Muscle of leg (tissue), 3 donors: ENCODE measurements at regions not wholly inside any gene's neighbourhood (a gene's known extent, or its start where the extent isn't known, plus 50 kb on each side); places are given as distances from the start of the nearest gene placed in this dataset.

Experiments used
- DNase-seq: peaks from one replicate; pipeline ENCODE4 v3.0.0; 2013
- H3K27ac ChIP-seq: one replicate; pipeline ENCODE4 v1.5.1; 2013; ENCODE audit warnings: mild to moderate bottlenecking, low read length, control low read depth
- H3K27me3 ChIP-seq: one replicate; pipeline ENCODE4 v1.6.1; 2013; ENCODE audit warnings: low read length; ENCODE audit not compliant: control insufficient read depth, insufficient read depth
- H3K36me3 ChIP-seq: one replicate; pipeline ENCODE4 v1.6.1; 2013; ENCODE audit warnings: low read length; ENCODE audit not compliant: control insufficient read depth, insufficient read depth
- H3K4me1 ChIP-seq: one replicate; pipeline ENCODE4 v1.6.1; 2013; ENCODE audit warnings: low read length; ENCODE audit not compliant: control insufficient read depth, insufficient read depth
- H3K4me3 ChIP-seq: one replicate; pipeline ENCODE4 v1.5.1; 2013; ENCODE audit warnings: low read length, control low read depth
- H3K9me3 ChIP-seq: replicated peaks from 2 replicates; pipeline ENCODE4 v1.6.1; 2013; ENCODE audit warnings: low read depth, low read length; ENCODE audit not compliant: control insufficient read depth
- WGBS: methylation state at CpG from one replicate; pipeline ENCODE4 v1.1.5; 2013; ENCODE audit warnings: missing lambda C conversion rate; ENCODE audit not compliant: insufficient coverage; 5-methylcytosine and 5-hydroxymethylcytosine counted together

DNA sequence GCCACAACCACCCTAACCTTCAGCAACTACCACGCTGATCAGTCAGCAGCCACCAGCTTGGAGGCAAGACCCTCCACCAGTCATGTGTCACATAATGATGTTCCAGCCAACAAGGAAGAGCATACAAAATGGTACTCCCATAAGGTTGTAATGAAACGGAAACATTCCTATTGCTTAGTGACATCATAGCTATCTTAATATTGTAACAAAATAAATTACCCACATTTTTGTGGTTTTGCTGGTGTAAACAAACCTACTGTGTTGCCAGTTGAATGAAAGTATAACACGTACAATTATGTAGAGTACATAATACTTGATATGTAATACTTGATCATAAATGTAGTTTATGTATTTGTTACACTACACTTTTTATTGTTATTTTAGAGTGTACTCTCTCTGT, 1363.2 kb upstream of the ADGRL4 start:
- DNase-seq, result no peak
- no peaks in the 10 kb centered on the region for H3K27me3 ChIP-seq
- H3K36me3 ChIP-seq, result no peaks in the 10 kb centered on the region
- H3K27ac ChIP-seq, result no peak overlapping the region
- no peak overlapping the region for H3K4me3 ChIP-seq
- H3K4me1 ChIP-seq, result no peaks in the 10 kb centered on the region
- no peaks in the 10 kb centered on the region for H3K9me3 ChIP-seq
- WGBS, result 83% methylated on average over 1 of the region's 3 CpGs

DNA sequence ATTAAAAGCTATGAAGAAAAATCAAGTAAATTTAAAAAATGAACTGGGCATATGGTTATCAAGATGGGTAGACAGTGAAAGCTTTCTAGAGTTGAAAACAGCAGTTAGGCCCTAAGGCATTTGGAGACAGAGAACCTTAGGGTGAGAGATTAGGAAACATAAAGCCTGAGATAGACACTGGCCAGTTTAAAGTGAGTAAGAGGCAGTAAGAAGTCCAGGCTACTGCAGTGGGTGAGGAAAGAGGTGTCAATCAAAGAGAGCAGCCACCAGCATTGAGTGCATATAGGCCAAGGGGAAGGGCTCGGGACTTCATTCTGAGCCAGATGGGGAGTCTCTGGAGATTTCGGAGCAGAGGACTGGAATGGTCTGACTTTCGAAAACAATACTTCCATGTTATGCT, 1360.5 kb upstream of the ADGRL4 start:
- Histone ChIP-seq H3K36me3 (no peaks in the 10 kb centered on the region), H3K4me1 (no peaks in the 10 kb centered on the region), H3K9me3 (no peaks in the 10 kb centered on the region), H3K27ac (no peak overlapping the region), H3K27me3 (no peaks in the 10 kb centered on the region), H3K4me3 (no peak overlapping the region)
- no peak for DNase-seq
- WGBS, result 83% methylated on average over 1 of the region's 3 CpGs

DNA sequence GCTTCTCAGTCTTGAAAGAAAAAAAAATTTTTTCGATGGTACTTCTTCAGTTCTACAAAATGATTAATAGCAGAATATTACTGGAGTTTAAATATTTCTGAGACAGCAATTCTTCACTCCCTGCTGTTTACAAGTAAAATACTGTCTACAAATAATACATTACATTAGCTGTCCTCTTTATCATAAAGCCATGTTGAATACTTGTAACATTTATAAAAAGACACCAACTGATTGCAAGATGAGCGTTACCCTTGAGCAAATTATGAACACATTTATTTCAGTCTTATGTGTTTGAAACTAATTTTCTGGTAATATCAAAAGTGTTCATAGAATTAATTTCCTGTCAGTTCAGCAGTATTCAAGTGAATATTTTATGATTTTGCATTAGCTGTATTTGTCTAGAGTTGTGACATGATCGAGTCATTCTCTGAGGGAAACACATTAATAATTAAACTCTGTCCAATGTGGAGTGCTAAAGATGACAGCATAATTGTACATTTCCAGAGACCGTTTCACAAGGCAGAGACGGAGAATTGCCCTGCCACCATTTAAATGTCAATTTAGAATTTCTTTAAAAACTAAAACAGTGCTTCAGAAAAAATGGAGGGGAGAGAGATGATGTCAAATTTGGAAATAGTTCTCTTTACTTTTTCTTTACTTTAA, 1359.0 kb upstream of the ADGRL4 start:
- no CpG with 5 or more reads among the region's 5 CpGs for WGBS
- no peak for DNase-seq
- no peaks in the 10 kb centered on the region for H3K36me3 ChIP-seq

DNA sequence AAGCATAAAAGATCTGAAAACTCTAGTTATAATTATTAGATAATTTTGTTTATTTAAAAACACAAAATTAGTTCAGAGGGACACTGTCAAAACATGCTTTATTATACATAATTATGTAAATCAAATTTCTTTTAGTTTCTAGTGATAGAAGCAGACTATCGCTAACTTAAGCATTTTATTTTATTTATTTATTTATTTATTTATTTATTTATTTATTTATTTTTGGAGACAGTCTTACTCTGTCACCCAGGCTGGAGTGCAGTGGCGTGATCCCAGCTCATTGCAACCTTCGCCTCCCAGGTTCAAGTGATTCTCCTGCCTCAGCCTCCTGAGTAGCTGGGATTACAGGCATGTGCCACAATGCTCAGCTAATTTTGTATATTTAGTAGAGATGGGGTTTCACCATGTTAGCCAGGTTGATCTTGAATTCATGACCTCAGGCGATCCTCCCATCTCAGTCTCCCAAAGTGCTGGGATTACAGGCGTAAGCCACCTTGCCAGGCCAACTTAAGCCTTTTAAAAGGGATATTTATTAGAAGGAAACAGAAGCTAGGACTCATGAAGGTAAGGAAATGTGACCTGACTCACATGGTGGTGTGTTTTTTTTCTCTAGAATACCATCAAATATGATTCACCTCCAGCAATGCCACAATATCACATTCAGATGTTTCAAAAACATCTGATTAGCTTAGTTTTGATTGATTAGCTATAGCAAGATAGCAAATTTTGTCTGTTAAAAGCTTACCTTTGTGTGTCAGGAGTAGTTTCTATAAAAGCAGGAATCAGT, 1357.4 kb upstream of the ADGRL4 start:
- whole genome bisulfite sequencing, result 100% methylated on average over 1 of the region's 5 CpGs
- Histone ChIP-seq H3K27me3 (no peaks in the 10 kb centered on the region), H3K9me3 (no peaks in the 10 kb centered on the region)

More for the DNA sequence above, 1359.0 kb upstream of the ADGRL4 start:
- Histone ChIP-seq H3K9me3 (no peaks in the 10 kb centered on the region), H3K27ac (no peak overlapping the region), H3K27me3 (no peaks in the 10 kb centered on the region), H3K4me3 (no peak overlapping the region), H3K4me1 (no peaks in the 10 kb centered on the region)

DNA sequence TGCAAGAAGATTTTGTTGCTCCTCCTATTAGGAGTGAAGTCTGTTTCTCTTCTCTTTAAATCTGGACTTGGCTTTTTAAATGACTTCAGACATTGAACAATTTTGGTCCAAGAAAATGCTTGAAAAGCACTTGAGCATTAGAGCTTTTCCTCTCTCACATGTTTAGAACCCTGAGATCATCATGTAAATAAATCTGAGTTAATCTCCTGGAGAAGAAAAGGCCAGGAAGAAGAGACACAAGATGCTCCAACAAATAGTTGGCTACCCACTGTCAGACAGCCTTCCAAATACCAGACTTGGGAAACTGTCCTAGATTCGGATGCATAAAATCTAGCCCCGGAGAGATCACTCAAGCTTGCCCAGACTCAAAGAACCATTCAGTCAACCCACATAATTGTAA, 1353.1 kb upstream of the ADGRL4 start:
- Histone ChIP-seq H3K9me3 (no peaks in the 10 kb centered on the region), H3K36me3 (no peaks in the 10 kb centered on the region), H3K4me1 (no peaks in the 10 kb centered on the region), H3K4me3 (no peak overlapping the region), H3K27me3 (no peaks in the 10 kb centered on the region), H3K27ac (no peak overlapping the region)
- DNase-seq, result peak; percentile 54
- no CpG with 5 or more reads among the region's 2 CpGs for WGBS

More for the DNA sequence above, 1357.4 kb upstream of the ADGRL4 start:
- H3K4me3 ChIP-seq, result no peak overlapping the region
- no peaks in the 10 kb centered on the region for H3K36me3 ChIP-seq
- no peak for DNase-seq
- H3K27ac ChIP-seq, result no peak overlapping the region
- no peaks in the 10 kb centered on the region for H3K4me1 ChIP-seq

DNA sequence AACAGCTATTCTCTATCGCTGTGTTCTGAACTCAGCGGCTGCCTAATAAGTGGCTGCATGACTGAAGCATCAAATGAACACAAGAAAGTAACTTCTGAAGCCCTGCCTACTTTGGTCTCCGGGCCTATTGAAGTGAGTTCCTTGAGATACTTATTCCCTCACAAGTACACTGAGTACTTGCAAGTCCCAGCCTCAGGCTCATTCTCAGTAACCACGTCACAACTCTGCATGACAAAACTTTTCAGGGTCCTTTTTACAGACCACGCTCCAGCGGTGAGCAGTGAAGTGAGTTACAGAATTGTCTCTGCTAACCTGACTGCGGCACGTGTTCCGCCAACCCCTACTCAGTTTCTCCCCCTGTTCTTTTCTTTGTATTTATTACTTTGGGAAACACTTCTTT, 1342.7 kb upstream of the ADGRL4 start:
- no peak overlapping the region for H3K27ac ChIP-seq
- H3K4me1 ChIP-seq, result no peaks in the 10 kb centered on the region
- DNase-seq, result no peak
- WGBS, result 83% methylated on average over 4 of the region's 9 CpGs
- no peaks in the 10 kb centered on the region for H3K9me3 ChIP-seq
- H3K36me3 ChIP-seq, result no peaks in the 10 kb centered on the region
- no peaks in the 10 kb centered on the region for H3K27me3 ChIP-seq
- H3K4me3 ChIP-seq, result no peak overlapping the region

DNA sequence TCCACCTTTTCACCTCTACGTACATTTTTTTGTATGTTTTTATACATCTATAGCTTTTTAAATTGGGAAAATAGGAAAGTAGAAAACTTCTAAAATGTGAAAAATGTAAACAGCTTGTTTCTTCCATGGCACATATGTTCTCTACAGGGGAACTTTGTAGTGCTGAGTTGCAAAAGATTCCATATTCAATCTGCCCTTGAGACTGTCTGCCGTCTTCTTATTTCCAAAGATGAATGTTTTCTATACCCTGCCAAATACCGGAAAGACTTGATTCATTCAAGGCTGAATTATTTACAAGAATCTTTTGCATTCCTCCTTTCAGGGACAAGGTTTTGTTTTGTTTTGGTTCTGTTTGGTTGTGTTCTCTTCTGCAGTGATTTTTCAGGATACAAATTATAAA, 1334.5 kb upstream of the ADGRL4 start:
- Histone ChIP-seq H3K9me3 (no peaks in the 10 kb centered on the region), H3K27ac (no peak overlapping the region), H3K36me3 (no peaks in the 10 kb centered on the region), H3K4me3 (no peak overlapping the region), H3K4me1 (no peaks in the 10 kb centered on the region), H3K27me3 (no peaks in the 10 kb centered on the region)
- no CpG with 5 or more reads among the region's 3 CpGs for WGBS
- peak; percentile 36 for DNase-seq

DNA sequence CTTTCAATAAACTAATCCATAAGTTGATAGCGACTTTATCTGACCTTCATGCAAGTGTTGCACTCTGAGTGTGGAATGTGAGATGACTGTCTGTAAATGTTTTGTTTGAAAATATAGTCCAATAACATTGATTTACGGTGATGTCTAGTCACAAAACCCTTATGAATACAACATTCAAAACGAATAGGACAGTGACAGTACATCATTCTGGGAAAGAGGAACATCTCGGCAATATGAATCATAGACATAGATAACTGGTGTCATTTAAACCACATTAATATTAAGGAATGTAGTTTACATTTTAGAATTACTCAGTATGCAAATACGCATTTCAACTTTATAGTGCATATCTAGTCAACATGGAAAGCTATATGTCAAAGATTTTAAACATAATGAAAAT, 1311.6 kb upstream of the ADGRL4 start:
- no CpG with 5 or more reads among the region's 5 CpGs for WGBS
- Histone ChIP-seq H3K36me3 (no peaks in the 10 kb centered on the region), H3K27ac (no peak overlapping the region)

DNA sequence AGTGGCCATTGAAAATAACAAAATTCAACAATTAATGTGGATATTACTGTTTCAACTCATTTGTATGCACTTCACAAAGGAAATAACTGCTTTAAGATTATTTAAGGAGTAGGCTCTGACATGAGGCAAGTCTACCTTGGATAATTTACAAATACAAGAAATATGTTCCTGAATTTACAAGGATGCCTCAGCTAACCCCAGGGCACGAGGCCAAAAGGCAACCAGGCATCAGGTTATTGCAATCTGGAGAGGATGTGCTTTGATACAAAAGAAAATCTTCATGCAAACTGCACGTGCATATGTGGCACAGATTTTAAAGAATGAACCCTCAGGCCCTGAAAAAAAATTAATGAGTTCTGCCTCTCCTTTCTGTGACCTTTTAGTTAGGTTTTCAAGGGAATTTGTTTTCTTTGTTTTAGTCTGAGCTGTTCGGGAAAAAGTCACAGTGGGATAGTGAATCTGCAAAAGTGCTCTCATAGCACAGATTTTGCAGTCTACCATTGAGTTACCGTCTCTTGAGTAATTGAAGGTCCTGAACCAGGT, 1304.2 kb upstream of the ADGRL4 start:
- H3K27me3 ChIP-seq, result no peaks in the 10 kb centered on the region
- no peaks in the 10 kb centered on the region for H3K9me3 ChIP-seq
- H3K4me3 ChIP-seq, result no peak overlapping the region
- DNase-seq, result no peak
- H3K27ac ChIP-seq, result no peak overlapping the region
- no peaks in the 10 kb centered on the region for H3K4me1 ChIP-seq
- H3K36me3 ChIP-seq, result no peaks in the 10 kb centered on the region
- WGBS, result 29% methylated on average over 1 of the region's 4 CpGs

More for the DNA sequence above, 1311.6 kb upstream of the ADGRL4 start:
- Histone ChIP-seq H3K4me3 (no peak overlapping the region), H3K27me3 (no peaks in the 10 kb centered on the region), H3K9me3 (no peaks in the 10 kb centered on the region), H3K4me1 (no peaks in the 10 kb centered on the region)
- DNase-seq, result no peak

DNA sequence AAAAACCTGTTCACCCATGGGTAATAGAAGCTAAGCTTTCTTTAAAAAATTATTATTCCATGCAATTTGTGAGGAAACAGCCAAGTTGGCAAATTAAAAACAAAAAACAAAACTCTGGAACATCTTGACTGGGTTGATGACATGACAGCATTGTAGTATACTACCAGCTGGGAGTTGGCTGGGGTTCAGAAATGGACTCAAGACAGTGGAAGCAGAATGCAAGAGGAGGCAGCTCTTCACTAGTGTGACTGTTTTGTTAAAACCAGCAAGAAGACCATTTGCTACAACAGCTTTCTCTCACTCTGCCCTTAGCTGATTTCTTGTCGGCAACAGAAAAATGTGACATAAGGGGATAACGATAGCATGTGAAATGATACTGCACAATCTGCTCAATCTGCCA, 1298.9 kb upstream of the ADGRL4 start:
- DNase-seq, result no peak
- no peaks in the 10 kb centered on the region for H3K4me1 ChIP-seq

More for the DNA sequence above, 1298.9 kb upstream of the ADGRL4 start:
- WGBS, result 93% methylated on average over 2 of the region's 2 CpGs
- no peaks in the 10 kb centered on the region for H3K27me3 ChIP-seq
- H3K27ac ChIP-seq, result no peak overlapping the region
- no peak overlapping the region for H3K4me3 ChIP-seq
- H3K36me3 ChIP-seq, result no peaks in the 10 kb centered on the region
- H3K9me3 ChIP-seq, result no peaks in the 10 kb centered on the region
